GM18861 (cell line): ENCODE measurements at regions not wholly inside any gene's neighbourhood (a gene's known extent, or its start where the extent isn't known, plus 50 kb on each side); places are given as distances from the start of the nearest gene placed in this dataset.

Source experiments
- ATAC-seq: cut with Tn5 transposase; IDR thresholded peaks from one replicate; pipeline ENCODE4 v1.9.1; 2021; ENCODE audit not compliant: unreplicated experiment

- ATAC-seq = no peak
These were observed 171.0 kb downstream of the BTG1 start for GRCh38 chr12:91974541-91975085.

GRCh38 chr12:91973813-91974212 lies 171.8 kb downstream of the BTG1 start:
- ATAC-seq = no peak

GRCh38 chr12:91972896-91973295 lies 172.8 kb downstream of the BTG1 start:
- ATAC-seq = no peak

- no peak for ATAC-seq
These were observed 176.9 kb downstream of the BTG1 start for GRCh38 chr12:91968777-91969171.

- ATAC-seq = no peak
These were observed 177.4 kb downstream of the BTG1 start for GRCh38 chr12:91968076-91968776.

GRCh38 chr12:91967590-91967989 lies 178.1 kb downstream of the BTG1 start:
- ATAC-seq = no peak

- no peak for ATAC-seq
These were observed 179.9 kb downstream of the BTG1 start for GRCh38 chr12:91965781-91966180.

- ATAC-seq = no peak
These were observed 181.1 kb downstream of the BTG1 start for GRCh38 chr12:91964501-91964900.

- ATAC-seq = no peak
These were observed 186.4 kb downstream of the BTG1 start for GRCh38 chr12:91959220-91959619.

GRCh38 chr12:91958816-91959215 lies 186.8 kb downstream of the BTG1 start:
- no peak for ATAC-seq

- ATAC-seq = no peak
These were observed 190.9 kb downstream of the BTG1 start for GRCh38 chr12:91954747-91955146.

- ATAC-seq = no peak
These were observed 191.3 kb downstream of the BTG1 start for GRCh38 chr12:91954326-91954725.

- ATAC-seq = no peak
These were observed 192.7 kb downstream of the BTG1 start for GRCh38 chr12:91952916-91953315.

GRCh38 chr12:91951571-91951970 lies 194.1 kb downstream of the BTG1 start:
- ATAC-seq = no peak

GRCh38 chr12:91948504-91948903 lies 197.1 kb downstream of the BTG1 start:
- no peak for ATAC-seq

- no peak for ATAC-seq
These were observed 198.2 kb downstream of the BTG1 start for GRCh38 chr12:91947459-91947858.

GRCh38 chr12:91944637-91945036 lies 201.0 kb downstream of the BTG1 start:
- ATAC-seq = no peak

GRCh38 chr12:91940826-91941570 lies 204.6 kb downstream of the BTG1 start:
- ATAC-seq = no peak

GRCh38 chr12:91940322-91940721 lies 205.3 kb downstream of the BTG1 start:
- ATAC-seq = no peak

GRCh38 chr12:91937706-91938105 lies 207.9 kb downstream of the BTG1 start:
- ATAC-seq = no peak

GRCh38 chr12:91937009-91937408 lies 208.6 kb downstream of the BTG1 start:
- ATAC-seq = no peak

GRCh38 chr12:91935296-91935695 lies 210.3 kb downstream of the BTG1 start:
- ATAC-seq = no peak
